Activated CD8-positive, alpha-beta T cell treated with anti-CD3 and anti-CD28 coated beads for 36 hours (primary cell): ENCODE measurements at regions not wholly inside any gene's neighbourhood (a gene's known extent, or its start where the extent isn't known, plus 50 kb on each side); places are given as distances from the start of the nearest gene placed in this dataset.

Experiments used
- ATAC-seq: fragments of 200-7000 bp; cut with Tn5 transposase; one replicate; pipeline ENCODE4 v1.10.0; 2021; ENCODE audit warnings: mild to moderate bottlenecking, moderate library complexity
- CTCF ChIA-PET: fragments of 350-600 bp; sonication (Branson Sonifier 250); formaldehyde crosslinking; loops from one replicate; lab custom pipeline; 2021; ENCODE audit warnings: antibody characterized with exemption; lab: Charles Lee
- POLR2A ChIA-PET: fragments of 350-600 bp; sonication (Branson Sonifier 250); formaldehyde crosslinking; loops from one replicate; lab custom pipeline; 2021; ENCODE audit warnings: antibody characterized with exemption; lab: Charles Lee
- DNase-seq: peaks from one replicate; pipeline ENCODE4 v3.0.0-alpha.2; 2020
- H3K27ac Mint-ChIP-seq: one replicate; pipeline ENCODE4 v1.8.0; 2021; ENCODE audit warnings: mild to moderate bottlenecking, mixed read lengths
- H3K27me3 Mint-ChIP-seq: one replicate; pipeline ENCODE4 v1.8.0; 2021; ENCODE audit warnings: mixed read lengths
- H3K36me3 Mint-ChIP-seq: one replicate; pipeline ENCODE4 v1.8.0; 2021; ENCODE audit warnings: low read depth, mixed read lengths
- H3K4me1 Mint-ChIP-seq: one replicate; pipeline ENCODE4 v1.8.0; 2021; ENCODE audit warnings: low read depth, mixed read lengths
- H3K4me3 Mint-ChIP-seq: one replicate; pipeline ENCODE4 v1.8.0; 2021; ENCODE audit warnings: mild to moderate bottlenecking, moderate library complexity, mixed read lengths
- H3K9me3 Mint-ChIP-seq: one replicate; pipeline ENCODE4 v1.8.0; 2021; ENCODE audit warnings: mixed read lengths
- CTCF ChIP-seq: fragments of 200-600 bp; IDR thresholded peaks from one replicate; pipeline ENCODE4 v1.8.0; 2022; ENCODE audit warnings: antibody characterized with exemption, mild to moderate bottlenecking
- intact Hi-C: fragments of 100-400 bp; cut with micrococcal nuclease; formaldehyde crosslinking; loops from one replicate; pipeline ENCODE4 v1.10.0; 2022

GRCh38 chr18:71131918-71132317, 843.1 kb downstream of the SOCS6 start:
- no peak overlapping the region for H3K27ac Mint-ChIP-seq
- H3K4me3 Mint-ChIP-seq = no peak overlapping the region
- no peaks in the 10 kb centered on the region for H3K36me3 Mint-ChIP-seq
- ATAC-seq = no peak
- no peaks in the 10 kb centered on the region for H3K4me1 Mint-ChIP-seq
- ChIA-PET CTCF (no interaction called here), POLR2A (no interaction called here)
- H3K27me3 Mint-ChIP-seq = peaks cover 1% of the 10 kb centered on the region
- H3K9me3 Mint-ChIP-seq = no peaks in the 10 kb centered on the region
- no peak for TF ChIP-seq CTCF
- intact Hi-C loops = no loop called here
- DNase-seq = no peak

DNA sequence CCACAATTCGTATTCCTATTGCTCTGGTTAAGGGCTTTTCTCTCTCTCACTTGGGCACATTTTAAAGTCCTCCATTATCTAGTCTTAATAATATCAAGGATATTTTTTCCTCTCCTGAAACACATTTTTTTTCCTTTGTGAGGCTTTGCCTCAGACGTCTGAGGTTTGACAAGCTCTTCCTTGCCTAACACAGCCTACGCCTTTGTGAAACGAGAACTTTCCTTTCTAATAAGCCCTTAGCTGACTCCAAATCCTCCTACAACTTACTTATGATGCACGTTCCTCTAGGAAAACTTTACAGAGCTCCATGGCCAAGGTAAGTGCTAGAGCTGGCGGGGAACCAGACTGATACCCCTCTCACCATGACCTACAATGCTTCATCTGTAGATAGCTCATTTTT, 841.5 kb downstream of the SOCS6 start:
- Mint-ChIP-seq H3K4me3 (no peak overlapping the region), H3K27ac (no peak overlapping the region), H3K27me3 (no peaks in the 10 kb centered on the region), H3K36me3 (no peaks in the 10 kb centered on the region), H3K9me3 (no peaks in the 10 kb centered on the region), H3K4me1 (no peaks in the 10 kb centered on the region)
- intact Hi-C loops = no loop called here
- ATAC-seq = no peak
- ChIA-PET POLR2A (no interaction called here), CTCF (no interaction called here)
- no peak for TF ChIP-seq CTCF
- no peak for DNase-seq

- CTCF ChIA-PET = no interaction called here
- H3K27ac Mint-ChIP-seq = no peak overlapping the region
- H3K4me3 Mint-ChIP-seq = no peak overlapping the region
- ATAC-seq (no peak), DNase-seq (no peak)
- peaks cover 17% of the 10 kb centered on the region for H3K9me3 Mint-ChIP-seq
- H3K27me3 Mint-ChIP-seq = no peaks in the 10 kb centered on the region
- POLR2A ChIA-PET = no interaction called here
- TF ChIP-seq CTCF = no peak
- intact Hi-C loops = no loop called here
- H3K4me1 Mint-ChIP-seq = no peaks in the 10 kb centered on the region
- no peaks in the 10 kb centered on the region for H3K36me3 Mint-ChIP-seq
Observed at GRCh38 chr18:71125581-71125980, 836.7 kb downstream of the SOCS6 start.

GRCh38 chr18:71116535-71116934, 827.7 kb downstream of the SOCS6 start:
- H3K27ac Mint-ChIP-seq = no peak overlapping the region
- no peaks in the 10 kb centered on the region for H3K27me3 Mint-ChIP-seq
- ChIA-PET CTCF (no interaction called here), POLR2A (no interaction called here)
- peaks cover 14% of the 10 kb centered on the region for H3K9me3 Mint-ChIP-seq
- no peak for ATAC-seq
- no peaks in the 10 kb centered on the region for H3K4me1 Mint-ChIP-seq
- H3K36me3 Mint-ChIP-seq = no peaks in the 10 kb centered on the region
- DNase-seq = no peak
- H3K4me3 Mint-ChIP-seq = no peak overlapping the region
- no peak for TF ChIP-seq CTCF
- intact Hi-C loops = no loop called here

DNA sequence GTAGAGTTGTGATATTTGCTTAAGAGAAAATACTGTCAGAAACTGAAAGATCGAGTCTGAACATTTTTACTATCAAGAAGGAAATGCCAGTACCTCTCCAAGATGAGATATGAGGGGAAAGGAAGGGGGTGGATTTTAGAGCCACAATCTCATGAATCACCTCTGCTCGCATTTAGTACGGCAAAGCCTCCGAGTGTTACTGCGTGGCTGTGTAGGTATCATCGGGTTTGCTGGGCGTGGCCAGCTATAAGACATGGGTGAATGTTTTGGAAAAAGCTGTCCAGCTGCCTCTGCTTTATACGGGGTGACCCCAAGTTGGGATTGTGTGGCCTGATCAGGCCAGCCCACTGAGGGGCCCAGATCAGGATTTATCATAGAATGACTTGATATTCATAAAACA, 826.4 kb downstream of the SOCS6 start:
- H3K4me3 Mint-ChIP-seq = no peak overlapping the region
- H3K27ac Mint-ChIP-seq = no peak overlapping the region
- intact Hi-C loops = no loop called here
- DNase-seq (no peak), ATAC-seq (no peak)
- no peaks in the 10 kb centered on the region for H3K4me1 Mint-ChIP-seq
- no peaks in the 10 kb centered on the region for H3K27me3 Mint-ChIP-seq
- TF ChIP-seq CTCF = no peak
- ChIA-PET POLR2A (no interaction called here), CTCF (no interaction called here)
- H3K9me3 Mint-ChIP-seq = peaks cover 4% of the 10 kb centered on the region
- no peaks in the 10 kb centered on the region for H3K36me3 Mint-ChIP-seq
